ENCODE measurements at regions not wholly inside any gene's neighbourhood (a gene's known extent, or its start where the extent isn't known, plus 50 kb on each side); places are given as distances from the start of the nearest gene placed in this dataset.

DNA sequence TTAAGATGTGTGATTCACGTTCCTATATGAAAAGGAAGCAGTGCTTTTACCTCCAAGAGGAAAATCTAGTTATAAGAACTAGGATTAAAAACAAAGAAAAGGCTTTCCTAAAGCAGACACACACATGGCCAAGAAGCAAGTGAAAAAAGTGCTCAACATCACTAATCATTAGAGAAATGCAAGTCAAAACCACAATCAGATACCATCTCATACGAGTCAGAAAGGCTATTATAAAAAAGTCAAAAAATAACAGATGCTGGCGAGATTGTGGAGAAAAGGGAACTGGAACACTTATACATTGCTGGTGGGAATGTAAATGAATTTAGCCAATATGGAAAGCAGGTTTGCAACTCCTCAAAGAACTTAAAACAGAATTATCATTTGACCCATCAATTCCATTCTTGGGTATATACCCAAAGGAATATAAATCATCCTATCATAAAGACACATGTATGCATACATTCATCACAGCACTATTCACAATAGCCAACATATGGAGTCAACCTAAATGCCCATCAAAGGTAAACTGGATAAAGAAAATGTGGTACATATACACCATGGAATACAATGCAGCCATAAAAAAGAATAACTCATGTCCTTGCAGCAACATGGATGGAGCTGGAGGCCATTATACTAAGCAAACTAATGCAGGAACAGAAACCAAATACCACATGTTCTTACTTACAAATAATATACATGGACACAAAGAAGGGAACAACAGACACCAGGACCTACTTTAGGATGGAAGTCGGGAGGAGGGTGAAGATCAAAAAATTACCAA lies 285.3 kb downstream of the RAD51AP2 start:
- H3K36me3 ChIP-seq (ENCODE audit: control insufficient read depth in 1 of 2, insufficient read depth in 2 of 2, low read length in 2 of 2) = no peaks in the 10 kb centered on the region
- ChIA-PET RAD21 (ENCODE audit: low non-redundant PET in 1 of 2, low total read pairs in 2 of 2, uncharacterized antibody in 2 of 2, unreplicated experiment in 2 of 2) (no interaction called here), POLR2A (no interaction called here), CTCF (no interaction called here)
- H3K27ac ChIP-seq (ENCODE audit: low read depth, low read length) = no peak overlapping the region
- H3K4me1 ChIP-seq (ENCODE audit: control insufficient read depth in 1 of 2, insufficient read depth in 2 of 2, low read length in 2 of 2) = no peaks in the 10 kb centered on the region
- no peak overlapping the region for H3K4me2 ChIP-seq (ENCODE audit: low read length)
- H3K79me2 ChIP-seq (ENCODE audit: insufficient read depth, low read length) = no peaks in the 10 kb centered on the region
- ATAC-seq (no peak), DNase-seq (ENCODE audit: low read depth, low spot score) (no peak)
- H4K20me1 ChIP-seq (ENCODE audit: insufficient read depth) = no peaks in the 10 kb centered on the region
- H3K9me3 ChIP-seq (ENCODE audit: control insufficient read depth in 1 of 2, insufficient read depth in 1 of 2, low read depth in 1 of 2, low read length in 2 of 2) = no peaks in the 10 kb centered on the region
- intact Hi-C loops (cut with micrococcal nuclease) = no loop called here
- H3K9ac ChIP-seq (ENCODE audit: low read length) = no peak overlapping the region
- no TSS peak for BruUV-seq (replicated peaks)
- H3K4me3 ChIP-seq (replicated peaks in 1 of 2; ENCODE audit: low read depth in 1 of 2, low read length in 2 of 2) = no peak overlapping the region
- TF ChIP-seq SP1 (IDR thresholded peaks at IDR 0.05; ENCODE audit: low read depth) = no peak
- TF ChIP-seq ZNF274 (IDR thresholded peaks at IDR 0.05; ENCODE audit: low read depth, low read length) = no peak
- no peak for TF ChIP-seq MAX (IDR thresholded peaks at IDR 0.05)
- TF ChIP-seq RAD21 (IDR thresholded peaks at IDR 0.05; ENCODE audit: low read depth) = no peak
- no peak for TF ChIP-seq JUND (IDR thresholded peaks at IDR 0.05)
- peaks cover 12% of the 10 kb centered on the region for H3K27me3 ChIP-seq (ENCODE audit: insufficient read depth, low read length)
- no peak overlapping the region for H2AFZ ChIP-seq (ENCODE audit: low read depth, low read length, poor library complexity, severe bottlenecking)
- H3K9me2 ChIP-seq (ENCODE audit: insufficient read depth) = no peaks in the 10 kb centered on the region

DNA sequence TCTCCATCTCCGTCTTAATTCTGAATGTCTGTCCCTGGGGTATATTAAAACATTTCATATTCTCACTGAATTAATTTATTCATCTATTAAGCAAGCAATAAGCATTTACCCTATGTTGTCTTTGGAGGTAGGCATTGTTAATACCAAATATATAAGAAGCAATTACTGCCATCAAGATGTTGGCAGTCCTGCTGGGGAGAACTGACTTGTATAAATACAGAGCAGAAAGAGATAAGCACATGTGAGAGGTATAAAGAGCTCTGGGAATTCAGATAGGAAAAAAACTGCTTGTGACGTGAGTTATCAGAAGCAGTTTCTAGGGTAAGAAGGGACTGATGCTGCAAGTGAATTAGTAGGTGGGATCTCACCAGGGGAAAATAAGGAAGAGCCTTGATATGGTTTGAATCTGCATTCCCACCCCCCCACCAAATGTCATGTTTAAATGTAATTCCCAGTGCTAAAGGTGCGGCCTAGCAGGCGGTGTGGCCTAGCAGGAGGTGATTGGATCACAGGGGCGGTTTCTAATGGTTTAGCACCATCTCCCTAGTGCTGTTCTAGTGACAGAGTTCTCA lies 286.8 kb downstream of the RAD51AP2 start:
- Histone ChIP-seq H4K20me1 (ENCODE audit: insufficient read depth) (no peaks in the 10 kb centered on the region), H3K4me1 (ENCODE audit: control insufficient read depth in 1 of 2, insufficient read depth in 2 of 2, low read length in 2 of 2) (no peaks in the 10 kb centered on the region), H3K9me2 (ENCODE audit: insufficient read depth) (no peaks in the 10 kb centered on the region), H3K36me3 (ENCODE audit: control insufficient read depth in 1 of 2, insufficient read depth in 2 of 2, low read length in 2 of 2) (no peaks in the 10 kb centered on the region), H3K4me3 (replicated peaks in 1 of 2; ENCODE audit: low read depth in 1 of 2, low read length in 2 of 2) (no peak overlapping the region), H2AFZ (ENCODE audit: low read depth, low read length, poor library complexity, severe bottlenecking) (no peak overlapping the region), H3K4me2 (ENCODE audit: low read length) (no peak overlapping the region), H3K9me3 (ENCODE audit: control insufficient read depth in 1 of 2, insufficient read depth in 1 of 2, low read depth in 1 of 2, low read length in 2 of 2) (no peaks in the 10 kb centered on the region), H3K9ac (ENCODE audit: low read length) (no peak overlapping the region), H3K27ac (ENCODE audit: low read depth, low read length) (no peak overlapping the region), H3K79me2 (ENCODE audit: insufficient read depth, low read length) (no peaks in the 10 kb centered on the region), H3K27me3 (ENCODE audit: insufficient read depth, low read length) (peaks cover 12% of the 10 kb centered on the region)
- BruUV-seq (replicated peaks) = no TSS peak
- ChIA-PET CTCF (no interaction called here), POLR2A (no interaction called here), RAD21 (ENCODE audit: low non-redundant PET in 1 of 2, low total read pairs in 2 of 2, uncharacterized antibody in 2 of 2, unreplicated experiment in 2 of 2) (no interaction called here)
- TF ChIP-seq ZNF274 (IDR thresholded peaks at IDR 0.05; ENCODE audit: low read depth, low read length) (no peak), RAD21 (IDR thresholded peaks at IDR 0.05; ENCODE audit: low read depth) (no peak), EZH2phosphoT487 (IDR thresholded peaks at IDR 0.05; ENCODE audit: borderline replicate concordance) (no peak), POLR2AphosphoS5 (IDR thresholded peaks at IDR 0.05; ENCODE audit: low read depth, low read length) (no peak), ELF1 (IDR thresholded peaks at IDR 0.05; ENCODE audit: borderline replicate concordance, low read depth) (no peak), FOSL1 (IDR thresholded peaks at IDR 0.05; ENCODE audit: low read depth) (no peak), EZH2 (IDR thresholded peaks at IDR 0.05) (no peak), SRF (IDR thresholded peaks at IDR 0.05; ENCODE audit: low read depth) (no peak), EGR1 (IDR thresholded peaks at IDR 0.05; ENCODE audit: low read depth) (no peak), CEBPB (IDR thresholded peaks at IDR 0.05; ENCODE audit: low read depth) (no peak), SIN3A (IDR thresholded peaks at IDR 0.05; ENCODE audit: low read depth) (no peak), ZFX (IDR thresholded peaks at IDR 0.05) (no peak), TCF7L2 (IDR thresholded peaks at IDR 0.05; ENCODE audit: borderline replicate concordance, extremely low read depth, insufficient read depth, insufficient read length) (no peak), YY1 (IDR thresholded peaks at IDR 0.05; ENCODE audit: extremely low read depth, insufficient replicate concordance, low read depth, low read length) (no peak), ZBTB33 (IDR thresholded peaks at IDR 0.05; ENCODE audit: extremely low read depth, insufficient replicate concordance, low read length) (no peak)
- TF ChIP-seq, protein P1, sequence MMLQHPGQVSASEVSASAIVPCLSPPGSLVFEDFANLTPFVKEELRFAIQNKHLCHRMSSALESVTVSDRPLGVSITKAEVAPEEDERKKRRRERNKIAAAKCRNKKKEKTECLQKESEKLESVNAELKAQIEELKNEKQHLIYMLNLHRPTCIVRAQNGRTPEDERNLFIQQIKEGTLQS (IDR thresholded peaks at IDR 0.05) = no peak
- no peak for ATAC-seq
- no peak for DNase-seq (ENCODE audit: low read depth, low spot score)
- intact Hi-C loops (cut with micrococcal nuclease) = no loop called here

Data from HCT116 (cell line).